OCI-LY1 (cell line): ENCODE measurements at regions not wholly inside any gene's neighbourhood (a gene's known extent, or its start where the extent isn't known, plus 50 kb on each side); places are given as distances from the start of the nearest gene placed in this dataset.

Experiments used
- H2AFZ ChIP-seq: fragments of 200-600 bp; sonication (generic), shearing (Covaris generic); 2 replicates; pipeline ENCODE4 v1.6.0; 2014; ENCODE audit warnings: antibody characterized with exemption, mild to moderate bottlenecking, low read length
- H3F3A ChIP-seq: fragments of 200-600 bp; sonication (generic), shearing (Covaris generic); 2 replicates; pipeline ENCODE4 v1.6.0; 2014; ENCODE audit warnings: mild to moderate bottlenecking, antibody characterized with exemption, low read length, moderate library complexity; ENCODE audit not compliant: insufficient read depth
- H3K27ac ChIP-seq: fragments of 200-600 bp; sonication (generic); 2 replicates; pipeline ENCODE4 v1.5.1; 2014; ENCODE audit warnings: low read length, mixed run types, mild to moderate bottlenecking, low read depth; ENCODE audit not compliant: poor library complexity, severe bottlenecking
- H3K27me3 ChIP-seq: fragments of 200-600 bp; sonication (generic); 2 replicates; pipeline ENCODE4 v1.6.0; 2014; ENCODE audit warnings: antibody characterized with exemption, mild to moderate bottlenecking, low read length, moderate library complexity; ENCODE audit not compliant: insufficient read depth
- H3K36me3 ChIP-seq: fragments of 200-600 bp; sonication (generic); 2 replicates; pipeline ENCODE4 v1.6.1; 2014; ENCODE audit warnings: mild to moderate bottlenecking, antibody characterized with exemption, low read length, moderate library complexity, mixed read lengths; ENCODE audit not compliant: insufficient read depth
- H3K4me1 ChIP-seq: fragments of 200-600 bp; sonication (generic); 2 replicates; pipeline ENCODE4 v1.5.1; 2014; ENCODE audit warnings: mild to moderate bottlenecking, low read length, moderate library complexity; ENCODE audit not compliant: insufficient read depth, severe bottlenecking
- H3K4me2 ChIP-seq: fragments of 200-600 bp; sonication (generic), shearing (Covaris generic); 2 replicates; pipeline ENCODE4 v1.6.1; 2014; ENCODE audit warnings: low read length
- H3K4me3 ChIP-seq: fragments of 200-600 bp; sonication (generic); 2 replicates; pipeline ENCODE4 v1.5.1; 2014; ENCODE audit warnings: low read length, low read depth, mild to moderate bottlenecking, mixed read lengths; ENCODE audit not compliant: poor library complexity, severe bottlenecking
- H3K79me2 ChIP-seq: fragments of 200-600 bp; shearing (Covaris generic); 2 replicates; pipeline ENCODE4 v1.6.1; 2016; ENCODE audit warnings: mixed run types, low read length, mixed read lengths; ENCODE audit not compliant: insufficient read depth
- H3K9ac ChIP-seq: fragments of 200-600 bp; sonication (generic), shearing (Covaris generic); 2 replicates; pipeline ENCODE4 v1.6.1; 2014; ENCODE audit warnings: mild to moderate bottlenecking, low read length, mixed read lengths
- H3K9me2 ChIP-seq: fragments of 200-600 bp; sonication (generic), shearing (Covaris generic); 2 replicates; pipeline ENCODE4 v1.6.1; 2014; ENCODE audit warnings: low read depth, mild to moderate bottlenecking, low read length, mixed read lengths
- H3K9me3 ChIP-seq: fragments of 200-600 bp; shearing (Covaris generic); 2 replicates; pipeline ENCODE4 v1.6.1; 2014; ENCODE audit warnings: low read length, mixed read lengths
- H4K20me1 ChIP-seq: fragments of 200-600 bp; sonication (generic), shearing (Covaris generic); 2 replicates; pipeline ENCODE4 v1.6.0; 2016; ENCODE audit warnings: mild to moderate bottlenecking, low read length; ENCODE audit not compliant: insufficient read depth
- CTCF ChIP-seq: fragments of 200-600 bp; sonication (generic), shearing (Covaris generic); IDR thresholded peaks from 2 replicates; pipeline ENCODE4 v1.5.1; 2017; ENCODE audit warnings: mild to moderate bottlenecking, antibody characterized with exemption, low read length, moderate library complexity, mixed read lengths
- EZH2 ChIP-seq: fragments of 200-600 bp; sonication (generic), shearing (Covaris generic); IDR thresholded peaks from 2 replicates; pipeline ENCODE4 v1.8.0; 2017; ENCODE audit warnings: borderline replicate concordance, mixed run types, mild to moderate bottlenecking, antibody characterized with exemption, low read length, moderate library complexity, mixed read lengths

GRCh38 chr12:130240831-130241590 is 78.7 kb downstream of the FZD10 start:
- Histone ChIP-seq H3K36me3 (no peaks in the 10 kb centered on the region), H3F3A (no peaks in the 10 kb centered on the region), H3K4me2 (no peak overlapping the region), H3K27ac (no peak overlapping the region), H3K4me1 (no peaks in the 10 kb centered on the region), H3K4me3 (no peak overlapping the region), H3K9me2 (no peaks in the 10 kb centered on the region), H2AFZ (no peak overlapping the region), H3K79me2 (no peaks in the 10 kb centered on the region), H3K9ac (no peak overlapping the region), H3K27me3 (no peaks in the 10 kb centered on the region), H3K9me3 (no peaks in the 10 kb centered on the region), H4K20me1 (no peaks in the 10 kb centered on the region)
- TF ChIP-seq EZH2 (no peak), CTCF (no peak)

- no peaks in the 10 kb centered on the region for H3F3A ChIP-seq
- no peak overlapping the region for H3K4me3 ChIP-seq
- H3K9ac ChIP-seq: no peak overlapping the region
- H4K20me1 ChIP-seq: no peaks in the 10 kb centered on the region
- H3K9me2 ChIP-seq: no peaks in the 10 kb centered on the region
- no peaks in the 10 kb centered on the region for H3K4me1 ChIP-seq
- TF ChIP-seq CTCF (no peak), EZH2 (no peak)
- H2AFZ ChIP-seq: no peak overlapping the region
- no peak overlapping the region for H3K4me2 ChIP-seq
- H3K79me2 ChIP-seq: no peaks in the 10 kb centered on the region
- H3K27me3 ChIP-seq: no peaks in the 10 kb centered on the region
- H3K9me3 ChIP-seq: no peaks in the 10 kb centered on the region
- H3K36me3 ChIP-seq: no peaks in the 10 kb centered on the region
- H3K27ac ChIP-seq: no peak overlapping the region
These were observed 80.2 kb downstream of the FZD10 start for GRCh38 chr12:130242506-130242905.

GRCh38 chr12:130245251-130245650 is 83.0 kb downstream of the FZD10 start:
- Histone ChIP-seq H3K27me3 (no peaks in the 10 kb centered on the region), H3K27ac (no peak overlapping the region), H3K79me2 (no peaks in the 10 kb centered on the region), H3K4me2 (no peak overlapping the region), H3K9ac (no peak overlapping the region), H3K4me1 (no peaks in the 10 kb centered on the region), H3K4me3 (no peak overlapping the region), H3K36me3 (no peaks in the 10 kb centered on the region), H3K9me3 (no peaks in the 10 kb centered on the region), H4K20me1 (no peaks in the 10 kb centered on the region), H2AFZ (no peak overlapping the region), H3K9me2 (no peaks in the 10 kb centered on the region), H3F3A (no peaks in the 10 kb centered on the region)
- no peak for TF ChIP-seq EZH2
- no peak for TF ChIP-seq CTCF
